GM18505 (cell line): ENCODE measurements at regions not wholly inside any gene's neighbourhood (a gene's known extent, or its start where the extent isn't known, plus 50 kb on each side); places are given as distances from the start of the nearest gene placed in this dataset.
"Not testable (repeated sequence)": the region's sequence is repeated elsewhere in the genome, so short reads cannot be mapped to it uniquely, and the experiment has no call there.

ENCODE experiments used
- ATAC-seq: cut with Tn5 transposase; IDR thresholded peaks from one replicate; pipeline ENCODE4 v1.9.1; 2021; ENCODE audit not compliant: unreplicated experiment
- POLR2A ChIP-seq: IDR thresholded peaks from 4 replicates; pipeline ENCODE4 v1.6.1; 2011; ENCODE audit warnings: borderline replicate concordance; ENCODE audit not compliant: insufficient read depth, insufficient read length; ENCODE audit errors: extremely low read depth

DNA sequence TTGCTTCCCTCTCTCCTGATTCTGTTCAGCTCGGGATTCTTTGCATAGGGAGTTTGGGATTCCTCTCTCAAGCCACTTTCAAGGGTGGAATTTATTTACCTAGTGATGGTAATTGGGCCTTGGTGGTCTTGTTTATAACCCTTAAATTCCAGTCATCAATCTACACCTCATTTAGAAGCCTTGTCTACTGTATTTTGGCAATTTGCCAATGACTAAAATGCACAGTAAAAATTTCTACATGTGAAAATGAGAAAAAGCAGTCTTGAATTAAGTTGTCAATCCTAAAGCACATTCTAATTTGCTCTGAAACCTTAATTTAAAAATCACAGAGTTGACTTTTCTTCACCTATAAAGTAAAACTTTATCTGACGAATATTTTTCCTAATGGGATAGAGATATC, 749.2 kb upstream of the CRIM1 start:
- no peak for ATAC-seq
- no peak for TF ChIP-seq POLR2A

DNA sequence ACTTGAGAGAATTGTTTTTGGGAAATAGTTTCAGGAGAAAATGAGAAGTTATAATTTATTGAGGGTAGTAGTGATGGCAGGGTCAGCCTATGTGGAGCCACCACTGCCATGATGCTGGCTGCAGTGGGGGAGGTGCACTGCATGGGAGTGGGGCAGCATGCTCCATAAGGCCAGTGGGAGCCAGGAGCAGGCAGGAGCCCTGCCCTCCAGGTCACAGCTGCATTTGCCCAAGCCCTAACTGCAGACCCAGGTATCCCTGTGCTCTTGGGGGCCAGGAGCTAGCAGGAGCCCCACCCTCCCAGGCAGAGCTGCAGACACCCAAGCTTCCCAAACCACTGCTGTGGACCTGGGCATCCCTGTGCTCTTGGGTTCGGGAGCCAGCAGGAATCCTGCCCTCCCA, 757.3 kb upstream of the CRIM1 start:
- no peak for ATAC-seq
- no peak for TF ChIP-seq POLR2A

DNA sequence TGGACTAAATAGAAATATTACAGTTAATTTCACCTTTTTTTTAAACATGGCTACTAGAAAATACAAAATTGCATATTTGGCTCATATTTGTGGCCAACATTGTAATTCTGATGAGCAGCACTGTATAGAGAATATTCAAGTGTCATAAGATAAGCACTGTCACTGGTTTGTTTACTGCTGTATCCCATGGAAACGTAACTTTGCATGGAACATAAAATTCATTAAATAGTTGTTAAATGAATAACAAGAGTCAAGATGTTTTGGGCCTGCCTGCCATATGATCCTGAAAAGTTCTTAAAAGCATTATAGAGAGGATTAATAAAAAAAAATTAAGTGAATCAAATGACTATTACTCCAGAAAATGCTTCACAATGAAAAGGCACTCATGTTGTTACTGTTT, 763.7 kb upstream of the CRIM1 start:
- TF ChIP-seq POLR2A, result no peak
- ATAC-seq, result no peak

DNA sequence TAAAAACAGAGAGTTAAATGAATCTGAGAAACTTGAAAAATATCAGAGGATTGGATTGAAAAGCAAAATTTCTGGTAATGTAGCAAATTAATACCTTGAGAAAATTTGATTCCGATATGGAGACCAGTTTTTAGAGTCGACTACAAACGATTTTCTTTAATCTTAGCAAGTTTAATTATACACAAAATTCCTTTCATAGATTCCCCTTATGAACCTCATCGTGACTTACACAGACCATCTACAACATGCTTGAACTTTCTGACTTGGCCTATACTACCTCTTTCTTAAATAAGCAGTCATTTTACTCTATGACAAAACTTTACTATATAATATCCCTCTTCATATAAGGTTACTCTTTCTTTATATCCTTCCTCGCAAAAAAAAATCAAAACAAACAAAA, 769.6 kb upstream of the CRIM1 start:
- no peak for TF ChIP-seq POLR2A
- ATAC-seq, result no peak

DNA sequence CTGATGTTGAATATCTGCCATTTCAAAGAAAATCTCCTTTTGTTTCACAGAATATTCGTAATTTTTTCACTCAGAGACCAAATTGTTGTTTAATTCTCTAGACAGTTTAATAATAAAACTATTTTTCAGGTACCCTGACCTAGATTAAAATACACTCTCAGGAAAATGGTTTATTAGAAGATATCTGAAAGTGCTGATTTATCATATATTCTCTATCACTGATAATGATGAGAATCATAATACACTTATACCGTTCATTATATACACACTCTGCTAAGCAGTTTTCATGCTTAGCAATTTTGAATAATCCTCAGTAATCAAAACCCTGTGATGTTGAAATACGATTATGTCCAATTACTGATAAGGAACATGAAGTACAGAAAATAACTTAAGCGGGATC, 772.9 kb upstream of the CRIM1 start:
- no peak for ATAC-seq
- TF ChIP-seq POLR2A, result no peak

DNA sequence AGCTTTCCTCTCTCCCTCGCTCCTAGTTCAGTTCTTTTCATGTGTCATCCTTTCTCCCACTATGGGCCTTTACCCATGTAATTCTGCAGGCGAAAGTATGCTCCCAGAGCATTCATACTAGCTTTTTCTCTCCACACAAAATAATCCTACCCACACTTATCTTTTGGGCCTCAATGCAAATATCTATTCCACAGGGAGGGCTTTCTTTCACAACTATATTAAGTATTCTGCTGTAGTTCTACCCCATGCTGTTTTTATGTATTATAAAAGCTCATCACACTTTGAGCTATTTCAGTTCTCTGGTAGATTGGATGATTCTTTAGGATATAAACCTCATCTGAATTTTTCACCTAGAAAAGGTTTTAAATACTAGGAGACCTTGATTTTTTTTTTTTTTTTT, 774.6 kb upstream of the CRIM1 start:
- no peak for ATAC-seq
- no peak for TF ChIP-seq POLR2A

DNA sequence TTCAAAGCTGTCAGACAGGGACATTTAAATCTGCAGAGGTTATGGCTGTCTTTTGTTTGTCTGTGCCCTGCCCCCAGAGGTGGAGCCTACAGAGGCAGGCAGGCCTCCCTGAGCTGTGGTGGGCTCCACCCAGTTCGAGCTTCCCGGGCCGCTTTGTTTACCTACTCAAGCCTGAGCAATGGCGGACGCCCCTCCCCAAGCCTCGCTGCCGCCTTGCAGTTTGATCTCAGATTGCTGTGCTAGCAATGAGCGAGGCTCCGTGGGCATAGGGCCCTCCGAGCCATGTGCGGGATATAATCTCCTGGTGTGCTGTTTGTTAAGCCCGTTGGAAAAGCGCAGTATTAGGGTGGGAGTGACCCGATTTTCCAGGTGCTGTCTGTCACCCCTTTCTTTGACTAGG, 787.0 kb upstream of the CRIM1 start:
- not testable (repeated sequence) for ATAC-seq

DNA sequence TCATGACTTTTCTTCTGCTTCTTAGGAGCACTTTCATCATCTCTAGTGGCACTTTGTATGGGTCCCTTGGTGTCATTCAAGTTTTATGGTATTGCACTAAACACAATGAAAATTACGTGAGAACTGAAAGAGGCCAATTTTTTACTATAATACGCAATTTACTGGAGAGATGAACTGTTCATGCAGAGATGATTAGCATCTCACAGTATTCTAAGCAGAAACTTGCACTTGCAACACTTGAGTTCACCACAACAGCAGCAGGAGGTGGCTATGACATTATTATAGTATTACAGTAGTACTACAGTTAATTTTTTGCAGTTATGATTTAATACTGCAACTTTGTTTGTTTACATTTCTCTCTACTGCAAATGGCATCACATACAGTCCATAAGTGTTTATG, 793.1 kb upstream of the CRIM1 start:
- no peak for ATAC-seq

DNA sequence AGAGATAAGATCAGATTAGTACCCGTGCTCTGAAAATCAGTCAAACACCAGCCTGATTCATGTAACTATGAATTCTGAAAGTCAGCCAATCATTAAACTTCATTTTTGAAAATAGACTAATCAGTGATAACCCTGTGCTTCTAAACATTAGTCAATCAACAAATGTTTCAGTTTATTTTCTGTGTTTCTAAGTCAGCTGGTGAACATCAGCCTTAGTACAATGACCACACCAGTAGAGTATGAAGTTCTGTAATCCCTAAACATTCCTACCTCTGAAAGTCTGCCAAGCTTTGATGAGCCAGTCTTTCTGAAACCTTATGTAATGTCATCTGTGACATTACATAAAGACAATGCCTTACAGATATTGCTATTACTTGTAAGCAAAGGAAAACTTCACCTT, 807.4 kb upstream of the CRIM1 start:
- no peak for TF ChIP-seq POLR2A
- no peak for ATAC-seq

More for the DNA sequence above, 793.1 kb upstream of the CRIM1 start:
- TF ChIP-seq POLR2A, result no peak

DNA sequence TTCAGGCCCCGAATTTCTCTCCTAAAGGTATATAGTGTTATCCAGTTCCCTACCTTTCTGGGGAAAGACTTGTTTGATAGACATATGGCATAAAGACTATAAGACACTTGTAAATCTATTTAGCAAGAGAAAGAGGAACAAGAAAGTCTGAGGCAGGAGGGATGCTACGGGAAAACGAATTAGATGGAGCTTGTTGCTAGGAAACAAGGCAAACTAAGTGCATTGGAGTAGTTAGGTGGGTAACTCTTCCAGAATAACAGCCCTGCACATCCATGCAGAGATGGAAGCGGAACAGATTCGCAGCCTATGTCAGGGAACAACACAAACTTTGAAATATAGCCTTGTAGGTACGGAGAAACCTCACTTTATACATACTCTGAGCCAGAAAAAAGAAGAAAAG, 810.3 kb upstream of the CRIM1 start:
- no peak for TF ChIP-seq POLR2A
- no peak for ATAC-seq

DNA sequence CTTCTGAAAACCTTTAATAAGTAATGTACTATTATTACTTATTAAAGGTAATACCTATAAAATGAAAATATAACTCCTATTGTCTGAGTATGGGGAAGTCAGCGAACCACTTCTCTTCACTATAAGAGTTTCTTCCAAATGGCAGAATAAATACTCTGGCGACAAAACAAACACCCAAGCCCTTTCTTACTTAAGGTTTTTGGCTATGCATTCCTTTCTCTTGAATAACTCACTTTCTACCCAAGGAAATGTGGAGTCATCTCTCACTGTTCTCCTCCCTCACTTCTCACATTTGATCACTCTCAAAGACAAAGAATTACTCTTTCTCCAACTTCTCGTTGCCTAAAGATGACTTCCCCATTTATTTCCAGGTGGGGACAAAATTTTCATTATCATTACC, 816.8 kb upstream of the CRIM1 start:
- no peak for ATAC-seq

DNA sequence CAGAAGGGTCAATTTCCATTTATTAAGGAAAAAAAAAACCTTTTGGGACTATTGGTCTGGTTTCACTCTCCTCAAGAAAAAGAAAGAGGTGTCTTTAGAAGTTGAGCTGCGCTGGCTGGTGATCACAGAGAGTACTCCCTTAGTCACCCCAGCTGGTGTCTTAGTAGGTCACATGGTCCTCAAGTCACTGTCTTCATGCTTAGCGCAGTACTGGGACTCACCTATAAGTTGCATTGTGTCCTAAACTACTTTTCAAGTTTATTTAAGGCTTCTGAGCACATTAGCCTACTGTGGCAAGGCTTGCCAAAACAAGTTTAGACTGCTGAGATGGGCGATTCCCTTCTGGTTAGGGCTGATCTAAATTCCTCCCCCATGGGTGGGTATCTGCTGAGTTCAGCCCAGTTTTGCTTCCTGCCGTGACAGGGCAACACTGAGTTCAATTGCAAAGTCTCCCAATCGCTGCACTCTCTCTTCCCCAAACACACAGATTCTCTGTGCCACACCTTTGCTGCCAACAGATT, 824.9 kb upstream of the CRIM1 start:
- no peak for ATAC-seq
- no peak for TF ChIP-seq POLR2A

More for the DNA sequence above, 816.8 kb upstream of the CRIM1 start:
- no peak for TF ChIP-seq POLR2A

DNA sequence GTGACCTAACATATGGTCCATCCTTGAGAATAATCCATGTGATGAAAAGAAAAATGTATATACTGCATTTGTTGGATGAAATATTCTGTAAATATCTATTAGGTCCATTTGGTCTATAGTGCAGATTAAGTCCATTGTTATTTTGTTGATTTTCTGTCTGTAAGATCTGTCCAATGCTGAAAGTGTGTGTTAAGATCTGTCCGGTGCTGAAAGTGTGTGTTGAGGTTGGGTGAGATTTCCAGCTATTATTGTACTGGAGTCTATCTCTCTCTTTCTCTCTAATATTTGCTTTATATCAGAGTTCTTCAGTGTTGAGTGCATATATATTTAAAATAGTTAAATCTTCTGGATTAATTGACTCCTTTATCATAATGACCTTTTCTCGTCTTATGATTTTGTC, 828.8 kb upstream of the CRIM1 start:
- ATAC-seq, result no peak
- no peak for TF ChIP-seq POLR2A

DNA sequence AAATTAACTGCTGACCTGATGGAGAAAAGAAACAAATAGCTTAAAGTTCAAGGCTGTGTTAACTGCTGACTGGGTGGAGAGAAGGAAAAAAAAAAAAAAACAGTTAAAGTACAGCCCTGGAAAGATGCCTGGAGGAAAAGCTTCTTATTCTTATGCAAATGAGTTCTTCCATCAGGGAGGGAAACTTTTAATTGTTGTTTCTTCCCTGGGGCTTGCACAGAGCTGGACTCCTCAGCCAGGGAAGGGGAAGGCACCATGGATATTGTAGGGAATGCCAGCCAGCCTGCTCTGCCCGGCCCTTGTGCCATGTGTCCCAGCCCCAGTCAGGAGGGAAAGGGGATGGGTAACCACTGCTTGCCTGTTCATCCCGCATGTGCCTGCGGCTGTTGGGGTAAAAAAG, 833.1 kb upstream of the CRIM1 start:
- TF ChIP-seq POLR2A, result no peak

DNA sequence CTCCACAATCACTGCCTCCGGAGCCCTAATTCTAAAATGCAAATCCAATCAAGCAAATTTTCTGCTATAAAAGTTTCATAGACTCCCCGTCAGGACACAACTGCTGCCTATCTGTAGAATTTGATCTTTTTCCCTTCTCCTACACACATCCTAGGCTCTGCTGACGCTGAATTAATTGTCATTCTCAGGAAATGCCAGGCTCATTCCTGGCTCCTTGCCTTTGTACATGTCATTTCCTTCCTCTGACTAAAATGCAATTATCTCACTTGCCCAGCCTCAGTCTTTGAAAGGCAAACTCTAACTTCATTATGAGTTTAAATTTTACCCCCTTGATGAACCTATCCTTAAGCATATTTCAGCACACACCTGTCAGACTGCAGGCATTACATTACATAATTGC, 844.9 kb upstream of the CRIM1 start:
- no peak for ATAC-seq
- TF ChIP-seq POLR2A, result no peak

More for the DNA sequence above, 833.1 kb upstream of the CRIM1 start:
- ATAC-seq, result no peak

DNA sequence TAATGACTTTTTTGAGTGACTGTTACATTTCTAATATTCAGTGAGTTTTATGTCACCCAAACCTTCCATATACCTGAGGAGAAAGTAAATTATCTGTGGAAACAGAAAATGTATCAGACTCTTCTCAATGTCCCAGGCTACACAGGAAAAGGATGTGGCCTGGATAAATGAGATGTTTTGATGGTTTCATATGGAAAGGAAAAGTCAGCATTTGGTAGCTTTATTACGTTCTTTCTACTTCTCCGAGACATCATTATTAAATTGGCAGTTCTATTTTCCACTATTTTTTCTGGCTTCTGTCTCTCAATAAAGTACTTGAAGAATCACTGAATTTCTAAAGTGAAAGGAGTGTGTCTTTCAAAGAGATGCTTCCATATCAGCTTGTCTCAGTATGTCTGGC, 847.0 kb upstream of the CRIM1 start:
- no peak for TF ChIP-seq POLR2A
- no peak for ATAC-seq

DNA sequence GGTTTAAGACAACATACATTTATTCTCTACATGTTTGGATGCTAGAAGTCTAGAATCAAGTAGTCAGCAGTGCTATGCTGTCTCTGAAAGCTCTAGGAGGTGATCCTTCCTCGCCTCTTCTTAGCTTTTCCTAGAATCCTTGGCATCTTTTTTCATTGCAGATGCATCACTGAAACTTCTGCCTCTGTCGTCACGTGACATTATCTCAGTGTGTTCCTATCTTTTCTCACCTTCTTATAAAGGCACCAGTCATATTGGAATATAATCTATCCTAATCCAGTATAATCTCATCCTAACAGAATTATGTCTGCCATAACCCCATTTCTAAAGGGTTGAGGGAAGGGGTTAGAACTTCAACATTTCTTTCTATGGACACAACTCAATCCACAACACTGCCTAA, 851.2 kb upstream of the CRIM1 start:
- ATAC-seq, result no peak
- no peak for TF ChIP-seq POLR2A
